ENCODE measurements at regions not wholly inside any gene's neighbourhood (a gene's known extent, or its start where the extent isn't known, plus 50 kb on each side); places are given as distances from the start of the nearest gene placed in this dataset.

GRCh38 chr2:37816036-37816435 lies 109.1 kb upstream of the RMDN2 start:
- no peak for TF ChIP-seq POLR2AphosphoS5 (IDR thresholded peaks at IDR 0.05; ENCODE audit: low read depth, low read length)
- TF ChIP-seq POLR2A (IDR thresholded peaks at IDR 0.05; ENCODE audit: low read depth, low read length): no peak

Data from GM12891 (cell line).